C4-2B (cell line): ENCODE measurements at regions not wholly inside any gene's neighbourhood (a gene's known extent, or its start where the extent isn't known, plus 50 kb on each side); places are given as distances from the start of the nearest gene placed in this dataset.

Source experiments
- CTCF ChIP-seq: fragments of 450-650 bp; conservative IDR thresholded peaks from 2 replicates; pipeline ENCODE4 v1.5.1; 2017; ENCODE audit warnings: mild to moderate bottlenecking
- ZFX ChIP-seq: fragments of 450-650 bp; IDR thresholded peaks from 2 replicates; pipeline ENCODE4 v1.6.1; 2017

- TF ChIP-seq CTCF (no peak), ZFX (no peak)
These were observed 115.6 kb upstream of the AGTR1 start for GRCh38 chr3:148582126-148582525.
